K562 (cell line): ENCODE measurements at regions not wholly inside any gene's neighbourhood (a gene's known extent, or its start where the extent isn't known, plus 50 kb on each side); places are given as distances from the start of the nearest gene placed in this dataset.

Experiments used
- ATAC-seq: fragments of 200-7000 bp; cut with Tn5 transposase; 3 replicates; pipeline ENCODE4 v1.9.1; 2020; ENCODE audit warnings: moderate library complexity
- BruUV-seq: library from RNA; stranded (reverse); fragments of 400-500 nt; replicated peaks from 2 replicates; lab custom pipeline; 2021; lab: Mats Ljungman, UMichigan
- CTCF ChIA-PET: fragments of 300-600 bp; formaldehyde crosslinking; extraction: SDS; loops from one replicate; lab custom pipeline; 2021; ENCODE audit warnings: low intra/inter-chr PET ratio; lab: Yijun Ruan, JAX
- POLR2A ChIA-PET: fragments of 300-600, 350-650 bp; sonication (Branson Sonifier 250); formaldehyde crosslinking; extraction: SDS; loops from one replicate; lab custom pipeline; 2021; ENCODE audit warnings: antibody characterized with exemption, inconsistent platforms; lab: Yijun Ruan, JAX
- DNase-seq, 4 experiments: peaks; one replicate each; pipeline versions ENCODE4 v3.0.0 to v3.0.0-alpha.2; 2011 to 2018; ENCODE audit warnings: low spot score in 3 of 4, mixed read lengths in 3 of 4; ENCODE audit errors: extremely low read depth in 1 of 4
- FAIRE-seq: peaks from 2 replicates; lab custom pipeline; 2011; peaks lifted over from hg19 to GRCh38; lab: Jason Lieb, UNC
- H2AFZ ChIP-seq: 2 replicates; pipeline ENCODE4 v1.6.0; 2011; ENCODE audit warnings: low read depth, low read length, control low read depth, inconsistent platforms
- H3K27ac ChIP-seq: fragments of 200-600 bp; 3 replicates; pipeline ENCODE4 v1.8.0; 2011; ENCODE audit warnings: low read depth, mild to moderate bottlenecking, control low read depth, inconsistent platforms, low read length, moderate library complexity, mixed read lengths; ENCODE audit errors: extremely low read depth
- H3K27me3 ChIP-seq, 2 experiments: fragments of 300-600 bp in 1 of 2; 2 replicates in 1 of 2; 3 replicates in 1 of 2; pipeline versions ENCODE4 v1.6.0 to v1.8.0; 2011; ENCODE audit warnings: inconsistent platforms in 2 of 2, low read length in 2 of 2, mild to moderate bottlenecking in 1 of 2, mixed read lengths in 1 of 2, moderate library complexity in 1 of 2; ENCODE audit not compliant: control insufficient read depth in 2 of 2, insufficient read depth in 2 of 2
- H3K36me3 ChIP-seq: fragments of 300-600 bp; 3 replicates; pipeline ENCODE4 v1.8.0; 2011; ENCODE audit warnings: mild to moderate bottlenecking, low read length, inconsistent platforms; ENCODE audit not compliant: control insufficient read depth, insufficient read depth
- H3K4me1 ChIP-seq, 2 experiments: fragments of 200-600 bp in 1 of 2; replicated peaks in 1 of 2; 2 replicates in 1 of 2; 3 replicates in 1 of 2; pipeline versions ENCODE4 v1.5.1 to v1.8.0; 2011; ENCODE audit warnings: inconsistent platforms in 2 of 2, low read length in 2 of 2, mild to moderate bottlenecking in 1 of 2, mixed read lengths in 1 of 2, moderate library complexity in 1 of 2; ENCODE audit not compliant: control insufficient read depth in 2 of 2, insufficient read depth in 2 of 2
- H3K4me2 ChIP-seq: 2 replicates; pipeline ENCODE4 v1.6.1; 2011; ENCODE audit warnings: low read length, control low read depth, inconsistent platforms, mixed read lengths; ENCODE audit not compliant: insufficient read depth
- H3K4me3 ChIP-seq: fragments of 200-600 bp; sonication (generic), shearing (Covaris generic); 2 replicates; pipeline ENCODE4 v1.5.1; 2016; ENCODE audit warnings: control low read depth, inconsistent platforms
- H3K79me2 ChIP-seq: fragments of 200-600 bp; 3 replicates; pipeline ENCODE4 v1.8.0; 2011; ENCODE audit warnings: low read length, inconsistent platforms; ENCODE audit not compliant: control insufficient read depth, insufficient read depth
- H3K9ac ChIP-seq, 2 experiments: 2 replicates each; pipeline versions ENCODE4 v1.6.0 to v1.6.1; 2011; ENCODE audit warnings: low read depth in 2 of 2, low read length in 2 of 2, control low read depth in 1 of 2, inconsistent platforms in 1 of 2, mild to moderate bottlenecking in 1 of 2, mixed read lengths in 1 of 2; ENCODE audit not compliant: insufficient read depth in 1 of 2
- H3K9me1 ChIP-seq: one replicate; pipeline ENCODE4 v1.6.0; 2011; ENCODE audit warnings: inconsistent platforms, mild to moderate bottlenecking, low read length, moderate library complexity; ENCODE audit not compliant: control insufficient read depth, insufficient read depth
- H3K9me3 ChIP-seq: replicated peaks from 2 replicates; pipeline ENCODE4 v1.5.1; 2011; ENCODE audit warnings: low read depth, low read length, inconsistent platforms; ENCODE audit not compliant: control insufficient read depth, insufficient read depth
- H4K20me1 ChIP-seq: replicated peaks from 2 replicates; pipeline ENCODE4 v1.6.1; 2011; ENCODE audit warnings: low read length, inconsistent platforms, mixed read lengths; ENCODE audit not compliant: control insufficient read depth, insufficient read depth
- CBX8 ChIP-seq: fragments of 200-600 bp; sonication (generic); IDR thresholded peaks from 2 replicates; pipeline ENCODE4 v1.6.1; 2012; ENCODE audit warnings: borderline replicate concordance, mixed run types, low read depth, mild to moderate bottlenecking, moderate library complexity, mixed read lengths, low read length, control low read depth, inconsistent platforms; ENCODE audit not compliant: poor library complexity, severe bottlenecking; ENCODE audit errors: extremely low read depth
- ETV5 ChIP-seq: sonication (generic); formaldehyde crosslinking; IDR thresholded peaks from 2 replicates; pipeline ENCODE4 v1.4.0; 2020; ENCODE audit warnings: low read depth, mild to moderate bottlenecking, missing genetic modification reagents
- IFI16 ChIP-seq: fragments of 250-450 bp; sonication (Bioruptor Pico); IDR thresholded peaks from 2 replicates; pipeline ENCODE4 v2.1.2; 2022; ENCODE audit warnings: mild to moderate bottlenecking, inconsistent platforms
- KAT2B ChIP-seq: IDR thresholded peaks from one replicate; pipeline ENCODE4 v1.6.1; 2012; ENCODE audit warnings: low read depth, mild to moderate bottlenecking, control low read depth, inconsistent platforms, low read length, moderate library complexity
- NR2C1 ChIP-seq, 2 experiments: fragments of 450-650 bp; IDR thresholded peaks; 2 replicates each; pipeline ENCODE4 v1.6.1; 2017; ENCODE audit warnings: mild to moderate bottlenecking in 2 of 2, antibody characterized with exemption in 1 of 2, inconsistent platforms in 1 of 2, missing compliant biosample characterization in 1 of 2, missing genetic modification characterization in 1 of 2
- SNAPC5 ChIP-seq: fragments of 250-450 bp; sonication (Bioruptor Pico); IDR thresholded peaks from 2 replicates; pipeline ENCODE4 v1.8.0; 2021; ENCODE audit warnings: moderate library complexity, mild to moderate bottlenecking, inconsistent platforms
- STAT5B ChIP-seq: fragments of 250-450 bp; sonication (Bioruptor Pico); IDR thresholded peaks from 2 replicates; pipeline ENCODE4 v1.8.0; 2021; ENCODE audit warnings: mild to moderate bottlenecking, inconsistent platforms
- ZNF695 ChIP-seq: fragments of 450-650 bp; formaldehyde crosslinking; IDR thresholded peaks from 2 replicates; pipeline ENCODE4 v1.4.0; 2020; ENCODE audit warnings: mild to moderate bottlenecking, moderate library complexity
- ZNF699 ChIP-seq: fragments of 250-450 bp; sonication (Bioruptor Pico); IDR thresholded peaks from 2 replicates; pipeline ENCODE4 v1.8.0; 2021; ENCODE audit warnings: mild to moderate bottlenecking, moderate library complexity; ENCODE audit not compliant: insufficient replicate concordance
- WGBS: fragments of 100-300 bp; shearing (Covaris generic); methylation state at CpG from one replicate; pipeline ENCODE4 v1.1.6; 2016; ENCODE audit warnings: low coverage, mixed read lengths; ENCODE audit not compliant: insufficient coverage; ENCODE audit errors: missing lambda C conversion rate; 5-methylcytosine and 5-hydroxymethylcytosine counted together
- in situ Hi-C: fragments of 300-500 bp; cut with MboI; formaldehyde crosslinking; loops from 4 replicates; pipeline ENCODE4 v1.15.0; 2018; ENCODE audit warnings: inconsistent platforms, mixed read lengths
- intact Hi-C: fragments of 100-400 bp; cut with micrococcal nuclease; formaldehyde crosslinking; loops from 2 replicates; pipeline ENCODE4 v1.14.2; 2022

GRCh38 chr11:127149410-127149809 lies 148.8 kb upstream of the KIRREL3 start (continued):
- no peak for TF ChIP-seq STAT5B (CRISPR knock-in tag)
- no peak for TF ChIP-seq ZNF695
- no peak for TF ChIP-seq SNAPC5 (CRISPR knock-in tag)
- no peak for TF ChIP-seq NR2C1 (IDR thresholded peaks at IDR 0.05)
- no peak for TF ChIP-seq NR2C1 (tag; IDR thresholded peaks at IDR 0.05)
- no peak for TF ChIP-seq ETV5 (CRISPR knock-in tag)
- no peak for TF ChIP-seq CBX8

- Histone ChIP-seq H2AFZ (no peak overlapping the region), H3K79me2 (no peaks in the 10 kb centered on the region), H3K27ac (no peak overlapping the region), H3K9me3 (no peaks in the 10 kb centered on the region), H3K4me3 (no peak overlapping the region), H3K9me1 (no peaks in the 10 kb centered on the region), H4K20me1 (no peaks in the 10 kb centered on the region), H3K4me1 (no peaks in the 10 kb centered on the region), H3K9ac (no peak overlapping the region), H3K36me3 (no peaks in the 10 kb centered on the region), H3K4me2 (no peak overlapping the region), H3K27me3 (no peaks in the 10 kb centered on the region)
- no peak for ATAC-seq
- 0% methylated on average over 7 of the region's 7 CpGs for WGBS
- TF ChIP-seq IFI16 (CRISPR knock-in tag): no peak
- no peak for TF ChIP-seq KAT2B
- no peak for TF ChIP-seq ZNF699 (CRISPR knock-in tag)
- FAIRE-seq: no peak
- DNase-seq: no peak
- CTCF ChIA-PET: no interaction called here
- BruUV-seq: no TSS peak
- in situ Hi-C loops: no loop called here
- POLR2A ChIA-PET: no interaction called here
- intact Hi-C loops: no loop called here
Measured at GRCh38 chr11:127143251-127143650, 142.7 kb upstream of the KIRREL3 start.
